Limb (tissue), 2 donors: ENCODE measurements at regions not wholly inside any gene's neighbourhood (a gene's known extent, or its start where the extent isn't known, plus 50 kb on each side); places are given as distances from the start of the nearest gene placed in this dataset.
"Not testable (repeated sequence)": the region's sequence is repeated elsewhere in the genome, so short reads cannot be mapped to it uniquely, and the experiment has no call there.

Source experiments
- DNase-seq, 2 donors: peaks; one replicate each; pipeline ENCODE4 v3.0.0-alpha.2; 2016; ENCODE audit errors: extremely low spot score in 2 of 2

DNA sequence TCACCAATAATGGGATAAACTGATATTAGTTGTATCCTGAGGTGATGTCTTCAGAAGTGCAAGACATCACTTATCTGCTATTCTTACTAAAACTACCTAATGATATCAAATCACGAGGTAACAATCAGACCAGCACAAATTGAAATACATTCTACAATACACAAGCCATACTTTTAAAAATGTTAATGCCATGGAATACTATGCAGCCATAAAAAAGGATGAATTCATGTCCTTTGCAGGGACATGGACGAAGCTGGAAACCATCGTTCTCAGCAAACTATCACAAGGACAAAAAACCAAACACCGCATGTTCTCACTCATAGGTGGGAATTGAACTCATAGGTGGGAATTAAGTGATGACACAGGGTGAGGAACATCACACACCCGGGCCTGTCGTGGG lies 129.3 kb downstream of the SST start:
- DNase-seq: no peak

- no peak for DNase-seq
Observed at GRCh38 chr3:187536185-187536584, 134.0 kb downstream of the SST start.

GRCh38 chr3:187533797-187534196 lies 136.4 kb downstream of the SST start:
- no peak for DNase-seq

DNA sequence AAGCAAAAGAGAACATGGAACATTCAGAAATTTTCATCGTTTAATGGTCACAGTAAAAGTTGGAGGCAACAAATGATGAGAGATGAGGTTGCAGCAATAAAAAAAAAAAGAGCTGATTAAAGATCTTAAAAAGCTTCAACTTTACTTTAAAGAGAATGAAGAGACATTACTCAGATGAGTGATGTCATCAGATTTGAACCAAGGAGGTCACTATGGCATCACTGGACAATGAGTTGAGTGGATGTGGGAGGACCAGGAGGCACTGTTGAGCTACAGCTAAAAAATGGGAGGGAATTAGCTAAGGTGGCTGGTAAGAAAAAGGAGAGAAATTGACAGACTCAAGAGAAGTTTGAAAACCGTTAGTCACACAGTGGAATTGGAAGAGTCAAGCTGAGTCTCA lies 138.4 kb downstream of the SST start:
- DNase-seq: no peak

DNA sequence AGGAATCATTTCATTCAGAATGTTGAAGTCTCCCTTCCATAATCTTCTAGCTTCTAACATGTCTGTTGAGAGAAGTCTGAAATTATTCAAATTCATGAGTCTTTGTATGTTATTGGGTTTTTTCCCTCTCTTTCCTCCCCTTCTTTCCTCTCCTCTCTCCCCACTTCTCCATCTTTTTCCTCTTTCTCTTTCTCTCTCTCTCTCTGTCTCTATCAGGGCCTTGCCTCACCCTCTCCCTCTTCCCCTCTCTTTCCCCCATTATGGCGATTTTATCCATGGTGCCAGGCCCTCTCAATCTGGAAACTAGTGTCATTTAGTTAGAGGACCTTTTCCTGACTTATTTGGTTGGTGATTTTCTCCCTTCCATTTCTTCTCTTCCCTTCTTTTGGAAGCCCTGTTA lies 147.3 kb downstream of the SST start:
- no peak for DNase-seq

GRCh38 chr3:187522293-187522692 lies 147.9 kb downstream of the SST start:
- no peak for DNase-seq

- no peak for DNase-seq
Observed at GRCh38 chr3:187521546-187521945, 148.6 kb downstream of the SST start.

DNA sequence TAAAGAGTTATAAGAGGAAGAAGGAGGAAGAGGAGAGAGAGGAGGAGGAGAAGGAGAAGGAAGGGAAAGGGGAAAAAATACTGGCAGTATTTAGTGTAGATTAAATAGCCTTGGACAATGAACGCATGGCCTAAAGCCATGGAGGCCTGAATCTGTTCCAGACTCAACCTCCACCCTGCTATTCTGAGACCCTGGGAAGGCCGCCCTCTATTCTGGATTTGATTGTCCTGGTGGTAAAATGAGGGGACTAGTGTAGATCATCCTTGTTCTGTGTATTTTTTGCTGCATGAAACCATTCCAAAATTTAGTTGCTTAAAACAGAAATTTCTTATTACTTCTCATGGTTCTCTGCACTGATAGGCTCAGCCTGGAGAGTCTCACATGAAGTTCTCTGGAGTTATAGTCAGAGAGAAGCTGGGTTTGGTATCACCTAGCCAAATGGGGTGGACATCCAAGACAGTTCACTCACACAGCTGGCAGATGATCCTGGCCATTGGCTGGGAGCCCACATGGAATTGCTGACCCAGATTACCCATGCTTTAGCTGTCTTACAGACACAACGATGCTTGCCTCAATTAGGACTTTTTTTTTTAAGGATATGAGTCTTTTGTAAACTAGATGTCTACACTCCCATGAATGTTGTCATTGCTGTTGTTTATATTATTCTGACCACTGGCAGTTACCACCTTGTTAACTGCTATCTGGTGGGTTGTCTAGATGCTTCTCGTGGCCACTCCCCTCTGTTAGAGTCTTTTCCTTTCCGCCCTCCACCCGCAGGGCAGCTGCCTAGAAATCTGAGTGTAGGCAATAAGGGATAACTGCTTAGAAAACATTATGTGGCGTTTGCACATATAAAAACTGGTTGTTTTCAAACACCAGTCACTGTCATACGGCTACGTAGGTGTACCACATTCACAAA lies 149.9 kb downstream of the SST start:
- no peak for DNase-seq

DNA sequence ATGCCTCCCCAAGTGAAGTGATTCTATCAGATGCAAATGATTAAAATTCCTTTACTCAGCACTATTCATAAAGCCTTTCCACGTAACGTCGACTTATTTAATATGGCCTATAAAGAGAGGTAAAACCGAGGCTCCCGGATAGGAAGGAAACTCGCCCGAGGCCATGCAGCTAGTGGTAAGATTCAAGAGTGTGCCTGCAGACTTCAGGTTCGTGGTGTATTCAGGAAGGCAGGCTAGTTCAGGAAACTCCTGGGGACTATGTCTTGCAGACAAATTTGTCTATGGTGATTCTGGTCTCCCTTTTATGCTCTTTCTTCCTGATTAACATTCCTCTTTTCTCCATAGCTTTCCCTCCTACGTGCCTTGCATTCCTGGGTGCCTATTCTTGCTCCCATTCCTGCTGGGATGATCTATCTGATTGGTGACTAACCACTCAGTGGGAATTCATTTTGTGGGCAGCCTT lies 150.7 kb downstream of the SST start:
- DNase-seq: no peak

GRCh38 chr3:187518616-187519015 lies 150.4 kb downstream of the RTP4 start:
- no peak for DNase-seq

- no peak for DNase-seq
Observed at GRCh38 chr3:187518207-187518606, 150.0 kb downstream of the RTP4 start.

GRCh38 chr3:187516446-187517185 lies 148.4 kb downstream of the RTP4 start:
- no peak for DNase-seq

DNA sequence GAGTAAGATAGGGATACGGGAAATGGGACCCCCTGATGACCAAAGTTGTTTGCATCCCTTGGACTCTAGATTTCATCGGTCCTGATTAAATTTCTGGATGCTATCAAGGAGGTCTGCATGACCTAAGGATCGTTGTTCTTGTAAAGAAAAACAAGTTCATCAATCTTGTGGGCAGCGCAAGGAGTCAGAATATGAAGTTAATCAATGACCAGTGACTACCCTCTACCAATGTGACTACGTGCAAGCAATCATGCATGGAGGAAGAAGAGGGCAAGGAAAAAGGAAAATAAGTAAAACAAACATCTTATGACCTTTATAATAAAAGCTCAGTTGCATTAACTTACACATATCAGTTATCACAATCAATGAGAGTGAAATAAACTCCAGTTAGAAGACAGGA lies 139.7 kb downstream of the RTP4 start:
- DNase-seq: no peak

- no peak for DNase-seq
Observed at GRCh38 chr3:187507266-187507665, 139.1 kb downstream of the RTP4 start.

DNA sequence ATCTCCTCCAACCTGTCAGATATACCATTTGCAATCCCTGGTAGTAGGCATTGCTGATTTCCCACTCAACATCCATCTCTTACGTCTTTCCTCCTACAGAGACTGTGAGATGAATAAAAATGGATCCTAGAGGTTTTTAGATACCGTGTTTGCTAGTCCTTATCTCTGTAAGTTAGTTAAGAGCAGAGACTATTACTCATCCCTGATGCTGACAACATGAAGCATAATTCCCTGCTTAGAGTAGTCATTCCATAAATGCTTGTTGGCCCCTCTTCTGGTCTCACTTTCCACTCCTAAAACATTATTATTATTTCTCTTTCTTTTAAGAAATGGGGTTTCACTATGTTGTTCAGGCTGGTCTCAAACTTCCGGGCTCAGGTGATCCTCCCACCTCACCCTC lies 136.2 kb downstream of the RTP4 start:
- no peak for DNase-seq

GRCh38 chr3:187498211-187498724 lies 130.1 kb downstream of the RTP4 start:
- DNase-seq: no peak

DNA sequence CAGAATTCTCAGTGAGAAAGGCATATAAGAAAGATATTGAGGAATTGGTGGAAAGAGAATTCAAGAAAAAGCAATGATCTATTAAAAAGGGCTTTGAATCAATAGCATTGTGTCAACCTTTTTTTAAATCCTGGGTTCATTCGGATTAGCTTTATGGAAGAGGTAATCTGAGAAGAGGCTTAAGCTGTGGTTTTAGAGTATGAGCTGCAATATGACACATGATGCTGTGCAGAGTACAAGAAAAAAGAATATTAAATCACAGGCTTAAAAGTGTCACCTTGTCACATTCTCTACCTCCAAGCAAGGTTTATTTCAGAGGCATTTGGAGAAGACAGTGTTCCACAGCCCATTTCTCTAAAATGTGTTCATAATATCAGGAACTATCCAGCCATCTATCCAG lies 128.9 kb downstream of the RTP4 start:
- DNase-seq: no peak

DNA sequence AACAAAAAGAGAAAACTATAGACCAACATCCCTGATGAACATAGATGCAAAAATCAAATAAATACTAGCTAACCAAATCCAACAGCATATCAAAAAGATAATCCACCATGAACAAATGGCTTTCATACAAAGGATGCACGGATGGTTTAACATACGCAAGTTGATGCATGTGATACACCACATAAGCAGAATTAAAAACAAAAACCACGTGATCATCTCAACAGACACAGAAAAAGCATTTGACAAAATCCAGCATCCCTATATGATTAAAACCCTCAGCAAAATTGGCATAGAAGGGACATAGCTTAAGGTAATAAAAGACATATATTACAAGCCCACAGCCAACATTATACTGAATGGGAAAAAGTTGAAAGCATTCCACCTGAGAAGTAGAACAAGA lies 125.9 kb downstream of the RTP4 start:
- DNase-seq: not testable (repeated sequence)

DNA sequence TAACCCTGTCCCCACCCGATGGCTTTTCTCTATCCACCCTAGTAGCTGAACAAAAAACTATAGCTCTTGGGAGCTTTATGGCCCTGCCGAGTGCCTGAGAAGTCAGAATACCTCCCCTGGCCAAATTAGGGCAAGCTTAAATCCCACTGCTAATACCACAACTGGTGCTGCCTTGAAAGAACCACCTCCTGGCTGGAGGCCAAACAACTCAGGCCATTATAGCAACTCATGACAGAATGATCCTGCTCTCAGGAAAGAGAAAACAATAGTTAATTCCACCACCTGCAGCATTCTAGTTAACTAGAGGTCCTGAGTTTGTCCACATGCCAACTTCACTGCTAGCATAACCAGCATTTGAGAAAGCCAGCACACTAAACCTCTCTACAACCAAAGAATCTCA lies 123.2 kb downstream of the RTP4 start:
- no peak for DNase-seq

GRCh38 chr3:187490366-187490765 lies 122.2 kb downstream of the RTP4 start:
- no peak for DNase-seq

- no peak for DNase-seq
Observed at GRCh38 chr3:187484547-187485295, 116.5 kb downstream of the RTP4 start.

DNA sequence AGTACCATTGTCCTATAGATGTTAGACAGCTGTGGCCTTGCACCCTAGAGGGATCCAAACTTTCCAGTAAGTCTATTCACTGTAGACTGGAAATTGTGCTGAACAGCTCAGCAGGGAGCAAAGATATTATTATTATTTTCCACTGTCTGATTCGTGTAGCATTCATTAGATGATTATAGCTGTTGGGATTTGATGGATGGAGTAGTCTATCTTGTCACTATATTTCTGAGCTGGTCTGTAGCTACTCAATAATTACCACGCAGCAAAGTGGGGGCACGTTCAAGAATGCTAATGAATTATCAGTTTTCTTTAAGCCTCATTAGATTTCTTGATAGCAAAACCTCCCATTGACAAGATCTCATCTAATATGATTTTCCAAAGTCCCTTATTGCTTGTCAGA lies 113.2 kb downstream of the RTP4 start:
- DNase-seq: no peak
